NCI-H1092 (cell line): ENCODE measurements at regions not wholly inside any gene's neighbourhood (a gene's known extent, or its start where the extent isn't known, plus 50 kb on each side); places are given as distances from the start of the nearest gene placed in this dataset.
A peak's percentile ranks its signal among the peaks of the same experiment; 100 is the strongest.
"Not testable (repeated sequence)": the region's sequence is repeated elsewhere in the genome, so short reads cannot be mapped to it uniquely, and the experiment has no call there.

Experiments used
- DNase-seq: peaks from one replicate; lab custom pipeline; 2025; lab: John Stamatoyannopoulos, UW

GRCh38 chrX:115840729-115841409 is 279.9 kb downstream of the PLS3 start:
- DNase-seq, result not testable (repeated sequence)

DNA sequence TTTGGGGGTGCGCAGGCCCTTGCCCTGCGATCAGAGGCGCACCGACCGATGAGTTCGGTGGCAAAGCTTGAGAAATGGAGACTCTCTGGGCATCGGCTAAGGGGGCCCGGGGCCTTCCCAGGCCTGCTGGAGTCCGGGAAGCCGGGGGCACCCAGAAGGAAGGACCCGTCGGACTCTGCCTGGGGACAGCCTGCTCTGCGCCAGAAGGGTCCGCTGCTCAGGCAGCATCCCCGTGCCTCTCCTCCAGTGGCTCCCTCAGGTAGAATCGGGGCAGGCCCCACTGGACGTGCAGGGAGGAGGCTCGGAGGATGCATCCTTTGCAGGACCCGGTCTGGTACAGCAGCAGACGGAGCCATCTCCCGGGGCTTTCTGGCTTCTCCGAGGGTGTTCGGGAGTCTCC is 290.0 kb downstream of the PLS3 start:
- not testable (repeated sequence) for DNase-seq

DNA sequence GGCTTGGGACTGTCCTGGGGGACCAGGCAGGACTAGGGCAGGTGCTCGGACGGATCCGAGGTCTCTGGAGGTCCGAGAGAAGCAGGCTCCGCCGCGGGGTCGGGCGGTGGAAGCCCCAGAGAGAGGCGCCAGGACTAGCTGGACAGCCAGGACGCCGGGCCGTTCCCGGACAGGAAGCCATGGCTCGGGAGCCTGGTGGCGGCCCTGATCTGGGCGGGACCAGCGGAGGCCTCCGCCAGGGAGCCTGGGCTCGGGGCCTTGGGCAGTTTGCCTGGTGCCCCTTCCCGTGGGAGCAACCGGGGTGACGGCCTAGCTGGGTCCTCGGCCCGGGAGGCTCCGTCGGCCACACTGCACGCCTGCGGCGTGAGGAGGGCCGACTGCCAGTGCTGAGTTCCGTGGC is 292.3 kb downstream of the PLS3 start:
- not testable (repeated sequence) for DNase-seq

- DNase-seq, result not testable (repeated sequence)
Observed at GRCh38 chrX:115881170-115881569, 289.4 kb upstream of the AGTR2 start.

- not testable (repeated sequence) for DNase-seq
Observed at GRCh38 chrX:115884121-115884520, 286.4 kb upstream of the AGTR2 start.

GRCh38 chrX:115888041-115888440 is 282.5 kb upstream of the AGTR2 start:
- DNase-seq, result not testable (repeated sequence)

DNA sequence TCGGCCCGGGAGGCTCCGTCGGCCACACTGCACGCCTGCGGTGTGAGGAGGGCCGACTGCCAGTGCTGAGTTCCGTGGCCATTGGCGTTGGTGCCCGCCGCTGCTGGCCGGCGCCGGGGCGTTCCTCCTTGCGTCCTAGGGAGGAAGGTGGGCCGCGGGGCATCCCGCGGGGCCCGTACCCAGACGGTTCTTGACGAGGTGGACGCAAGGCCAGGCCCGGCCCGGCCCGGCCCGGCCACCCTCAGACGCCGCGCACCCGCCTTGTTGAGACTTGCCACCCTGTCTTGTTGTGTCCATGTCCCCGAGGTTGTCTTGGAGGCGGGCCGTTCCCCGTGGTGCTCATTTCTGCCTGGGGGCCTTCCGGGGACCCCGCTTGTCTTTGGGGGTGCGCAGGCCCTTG is 282.0 kb upstream of the AGTR2 start:
- DNase-seq, result not testable (repeated sequence)

- DNase-seq, result no peak
Observed at GRCh38 chrX:115889121-115889890, 281.2 kb upstream of the AGTR2 start.

DNA sequence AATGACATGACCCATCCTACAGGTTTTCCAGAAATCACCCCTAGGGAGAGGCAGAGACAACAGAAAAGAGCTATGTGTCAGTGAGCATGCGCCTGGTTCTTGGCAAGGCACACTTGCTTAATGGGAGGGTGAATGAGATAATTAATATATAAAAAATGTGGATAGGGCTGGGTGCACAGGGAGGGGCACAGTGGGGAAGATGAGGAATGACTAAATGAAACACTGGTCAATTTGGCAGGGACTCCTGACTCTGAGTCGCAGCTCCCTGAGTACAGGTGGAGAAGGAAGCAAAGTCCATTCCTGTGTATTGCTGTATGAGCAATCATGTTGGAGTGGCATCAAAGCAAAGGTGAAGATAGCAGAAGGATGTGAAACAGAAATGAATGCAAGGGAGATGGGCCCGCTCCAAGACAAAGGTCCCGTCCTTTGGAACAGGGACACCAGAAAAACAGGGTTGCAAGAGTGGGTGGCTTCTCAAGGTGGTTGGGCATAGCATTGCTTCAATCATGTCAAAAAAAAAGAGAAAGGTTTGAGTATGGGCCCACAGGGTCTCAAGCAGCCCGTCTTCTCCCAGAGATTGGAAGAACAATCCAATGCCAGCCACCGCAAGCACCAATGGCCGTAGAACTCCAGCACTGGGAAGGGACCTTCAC is 278.4 kb upstream of the AGTR2 start:
- no peak for DNase-seq

DNA sequence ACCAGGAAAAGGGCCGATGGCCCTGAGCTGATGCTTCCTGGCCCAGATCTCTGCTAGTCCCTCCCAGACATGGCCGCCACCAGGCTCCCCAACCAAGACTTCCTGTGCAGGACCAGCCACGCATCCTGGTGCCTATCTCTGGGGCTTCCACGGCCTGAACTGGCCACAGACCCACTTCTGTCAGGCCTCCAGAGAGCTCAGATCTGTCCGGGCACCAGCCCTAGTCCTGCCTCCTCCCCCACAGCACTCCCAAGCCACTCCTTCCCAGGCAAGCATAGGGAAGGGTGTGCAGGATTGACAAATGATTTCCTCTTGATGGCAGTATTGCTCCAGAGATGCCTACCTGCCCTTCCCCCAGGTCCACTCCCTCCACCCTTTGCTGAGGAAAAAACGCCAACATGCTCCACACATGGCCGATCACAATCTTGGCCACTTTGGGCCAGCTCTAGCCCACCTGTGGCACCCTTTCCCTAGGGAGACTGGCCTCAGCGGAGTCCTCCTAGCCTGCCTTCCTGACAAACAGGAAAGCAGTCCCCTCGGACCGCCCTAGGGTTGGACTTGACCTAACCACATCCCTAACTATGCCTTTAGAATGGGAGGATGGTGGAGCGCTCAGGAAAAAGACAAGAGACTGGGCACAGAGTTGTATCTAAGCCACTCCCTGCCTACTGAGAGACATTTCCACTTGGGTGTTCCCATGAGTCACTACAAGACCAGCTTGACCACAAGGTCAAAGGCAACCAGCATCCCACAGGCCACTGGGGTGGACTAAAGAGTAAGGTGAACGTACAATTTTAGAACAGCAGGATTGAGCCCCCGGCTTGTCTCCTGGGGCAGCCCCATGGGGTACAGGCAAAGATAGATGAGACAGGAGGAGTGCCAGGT is 277.5 kb upstream of the AGTR2 start:
- DNase-seq, result peak; percentile 82

DNA sequence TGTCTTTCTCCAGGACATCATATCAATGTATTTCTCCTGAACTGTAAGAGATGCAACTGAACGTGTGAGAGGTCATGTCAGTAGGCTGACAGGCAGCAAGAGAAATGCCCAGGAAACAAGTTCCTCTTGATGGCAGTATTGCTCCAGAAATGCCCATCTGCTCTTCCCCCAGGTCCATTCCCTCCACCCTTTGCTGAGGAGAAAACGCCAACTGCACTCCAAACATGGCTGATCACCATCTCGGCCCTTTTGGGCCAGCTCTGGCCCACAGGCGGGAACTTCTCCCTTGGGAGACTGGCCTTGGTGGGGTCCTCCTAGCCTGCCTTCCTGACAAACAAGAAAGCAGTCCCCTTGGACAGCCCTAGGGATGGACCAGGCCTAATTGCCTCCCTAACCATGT is 276.5 kb upstream of the AGTR2 start:
- peak; percentile 60 for DNase-seq

- DNase-seq, result no peak
Observed at GRCh38 chrX:115895678-115896329, 274.7 kb upstream of the AGTR2 start.

- no peak for DNase-seq
Observed at GRCh38 chrX:115896362-115896761, 274.2 kb upstream of the AGTR2 start.

GRCh38 chrX:115897956-115898355 is 272.6 kb upstream of the AGTR2 start:
- DNase-seq, result no peak

GRCh38 chrX:115898382-115899001 is 272.1 kb upstream of the AGTR2 start:
- DNase-seq, result peak; percentile 17

DNA sequence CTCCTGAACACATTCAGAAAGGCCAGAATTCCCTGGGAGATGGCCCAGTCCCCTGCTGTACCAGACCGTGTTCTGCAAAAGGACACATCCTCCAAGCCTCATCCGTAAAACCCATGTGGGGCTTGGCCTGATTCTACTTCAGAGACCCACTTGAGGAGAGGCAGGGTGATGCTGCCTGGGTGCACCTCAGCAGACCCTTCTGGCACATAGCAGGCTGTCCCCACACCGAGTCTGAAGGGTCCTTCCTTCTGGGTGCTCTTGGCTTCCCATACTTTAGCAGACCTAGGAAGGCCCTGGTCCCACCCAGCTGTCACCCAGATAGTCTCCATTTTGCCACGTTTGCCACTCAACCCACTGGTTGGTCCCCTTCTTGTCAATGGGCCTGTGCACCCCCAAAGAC is 270.1 kb upstream of the AGTR2 start:
- no peak for DNase-seq

- DNase-seq, result no peak
Observed at GRCh38 chrX:115901241-115901640, 269.3 kb upstream of the AGTR2 start.

DNA sequence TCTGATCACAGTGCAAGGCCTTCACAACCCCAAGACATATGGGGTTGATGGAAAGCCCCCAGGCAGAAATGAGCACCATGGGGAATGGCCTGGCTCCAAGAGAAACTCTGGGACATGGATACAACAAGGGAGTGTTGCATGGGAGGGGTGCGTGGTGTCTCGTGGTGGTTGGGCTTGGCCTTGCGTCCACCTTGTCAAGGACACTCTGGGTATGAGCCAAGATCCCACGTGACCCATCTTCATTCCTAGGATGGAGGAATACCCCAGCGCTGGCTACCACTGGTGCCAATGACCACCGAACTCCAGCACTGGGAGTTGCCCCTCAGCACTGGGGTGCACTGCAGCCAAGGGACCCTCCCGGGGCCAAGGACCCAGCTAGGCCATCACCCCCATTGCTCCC is 267.5 kb upstream of the AGTR2 start:
- no peak for DNase-seq

DNA sequence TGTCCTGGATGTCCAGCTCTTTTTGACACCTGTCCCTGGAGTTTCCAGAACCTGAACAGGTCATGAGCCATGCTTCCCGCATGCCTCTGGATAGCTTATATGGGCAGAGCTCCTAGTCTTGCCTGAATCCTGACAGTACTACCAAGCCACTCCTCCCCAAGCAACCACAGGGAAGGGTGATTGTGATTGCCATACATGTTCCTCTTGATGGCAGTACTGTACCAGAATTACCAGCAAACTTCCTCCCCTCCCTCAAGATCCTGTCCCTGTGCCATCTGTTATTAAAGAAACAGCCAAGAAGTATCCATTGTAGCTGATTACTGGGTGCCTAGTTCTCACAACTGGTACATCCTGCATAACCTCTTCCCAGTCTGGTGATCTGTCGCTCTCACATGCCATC is 264.3 kb upstream of the AGTR2 start:
- no peak for DNase-seq

DNA sequence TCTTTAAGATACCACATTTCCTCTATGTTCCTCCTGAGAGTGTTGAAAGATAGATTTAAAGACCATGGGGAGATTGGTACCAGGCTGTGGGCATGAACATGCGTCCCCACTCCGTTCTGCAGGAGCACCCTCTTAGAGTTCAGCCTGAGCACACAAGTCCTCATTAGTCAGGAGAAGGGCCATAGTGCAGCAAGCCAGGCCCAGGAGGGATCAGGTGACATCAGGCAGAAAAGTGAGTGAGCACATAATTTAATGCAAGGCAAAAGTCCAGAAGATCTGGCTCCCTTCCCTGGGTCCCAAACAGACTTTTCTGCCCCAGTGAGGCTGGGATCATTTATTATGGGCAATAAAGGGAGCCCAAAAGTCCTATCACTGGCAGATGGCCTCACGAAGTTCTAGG is 263.7 kb upstream of the AGTR2 start:
- DNase-seq, result no peak

DNA sequence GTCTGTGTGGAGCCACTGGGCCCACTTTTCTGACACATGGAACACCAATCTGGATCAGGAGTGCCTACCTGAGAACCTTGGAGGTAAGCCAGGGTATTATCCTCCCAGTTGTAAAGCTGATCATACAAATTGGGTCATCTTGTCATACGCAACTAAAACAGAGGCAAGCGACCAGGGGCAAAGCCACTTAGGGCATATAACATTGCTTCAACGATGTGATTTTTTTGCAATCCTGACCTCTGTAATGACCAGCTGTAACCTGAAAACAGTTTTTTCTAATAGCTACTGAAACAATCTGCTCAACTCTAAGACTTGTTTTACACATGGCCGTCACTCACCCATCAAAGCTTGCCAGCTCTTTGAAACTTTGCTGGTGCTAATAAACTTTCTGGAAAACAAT is 261.5 kb upstream of the AGTR2 start:
- no peak for DNase-seq
